NCI-H524 treated with DMSO at 0.1 percent for 48 hours (cell line): ENCODE measurements at regions not wholly inside any gene's neighbourhood (a gene's known extent, or its start where the extent isn't known, plus 50 kb on each side); places are given as distances from the start of the nearest gene placed in this dataset.

Experiments
- DNase-seq: peaks from one replicate; lab custom pipeline; 2025; lab: John Stamatoyannopoulos, UW

- no peak for DNase-seq
Observed at GRCh38 chr2:100627330-100628300, 64.8 kb downstream of the PDCL3 start.

DNA sequence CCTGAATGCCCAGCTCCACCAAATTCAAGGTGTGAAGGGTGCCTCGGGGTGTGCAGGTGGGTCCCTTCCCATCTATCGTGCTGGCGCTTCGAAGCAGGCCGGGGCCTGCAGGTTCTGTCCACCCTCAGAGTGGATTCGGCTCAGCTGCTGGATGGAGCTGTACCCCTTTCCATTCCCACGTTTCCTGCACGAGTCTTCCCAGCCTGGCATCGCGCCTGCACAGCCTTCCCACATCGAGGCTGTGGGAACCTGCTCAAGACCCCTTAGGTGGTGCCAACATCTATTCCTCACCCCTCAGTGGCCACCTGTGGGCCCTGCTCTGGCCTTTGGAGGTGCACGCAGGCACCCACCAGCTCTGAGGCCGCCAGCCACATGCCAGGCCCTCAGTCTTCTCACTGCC, 65.7 kb downstream of the PDCL3 start:
- DNase-seq = no peak

GRCh38 chr2:100629309-100629708, 66.5 kb downstream of the PDCL3 start:
- DNase-seq = no peak

- DNase-seq = no peak
Observed at GRCh38 chr2:100630473-100630977, 67.7 kb downstream of the PDCL3 start.

DNA sequence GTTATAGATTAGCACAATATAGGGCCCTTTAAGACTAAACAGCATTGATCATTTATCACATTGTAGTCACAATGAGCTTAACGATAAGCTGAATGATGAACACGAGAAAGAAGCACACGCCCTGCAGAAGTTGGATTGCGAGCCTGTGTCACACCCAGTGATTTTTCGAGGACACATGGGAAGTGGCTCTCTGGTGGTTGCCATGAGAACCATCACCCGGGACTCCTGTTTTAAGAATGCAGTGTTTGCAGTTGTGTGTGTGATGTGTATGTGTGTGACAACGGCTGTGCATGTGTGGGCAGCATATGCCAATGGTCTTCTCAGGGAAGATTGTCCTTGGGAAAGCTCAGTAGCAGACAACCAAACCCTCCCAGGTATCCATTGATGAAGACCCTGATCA, 69.2 kb downstream of the PDCL3 start:
- no peak for DNase-seq

- no peak for DNase-seq
Observed at GRCh38 chr2:100632759-100633158, 70.0 kb downstream of the PDCL3 start.

DNA sequence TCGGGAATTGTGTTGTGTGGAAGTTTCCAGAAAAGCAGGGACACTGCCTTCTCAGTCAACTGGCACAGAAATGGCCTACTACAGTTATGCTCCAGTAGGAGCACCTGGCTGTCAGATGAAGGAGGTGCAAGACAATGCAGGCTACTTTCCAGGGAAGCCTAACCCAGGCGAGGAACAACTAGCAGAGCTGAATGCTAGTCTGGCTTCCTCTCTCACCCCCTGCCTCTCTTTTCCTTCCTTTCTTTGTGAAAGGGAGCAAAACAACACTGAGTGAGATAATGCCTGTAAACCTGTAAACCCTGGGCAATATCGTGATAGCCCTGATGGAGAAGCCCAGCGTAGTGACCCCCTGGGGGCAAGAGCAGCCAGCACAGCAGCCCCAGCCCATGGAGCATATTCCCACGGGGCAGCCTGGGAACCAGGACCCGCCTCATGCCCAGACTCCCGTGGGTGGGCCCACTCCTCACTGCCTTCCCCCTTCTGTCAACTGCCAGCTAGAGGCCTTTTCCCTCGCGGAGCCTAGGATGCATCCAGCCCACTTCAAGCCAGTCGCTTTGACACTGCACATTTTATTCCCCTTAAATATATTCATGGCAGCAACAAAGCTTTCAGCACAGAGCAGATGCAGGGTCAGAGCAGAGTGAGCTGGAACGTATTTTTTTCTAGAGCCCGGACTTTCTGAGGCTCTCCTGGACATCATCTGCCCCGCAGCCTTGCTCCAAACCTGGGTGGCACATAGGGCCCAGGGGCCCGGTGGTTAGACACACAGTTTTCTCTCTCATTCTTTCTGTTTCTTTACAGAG, 77.0 kb downstream of the PDCL3 start:
- DNase-seq = no peak

GRCh38 chr2:100640431-100641124, 77.8 kb downstream of the PDCL3 start:
- no peak for DNase-seq

DNA sequence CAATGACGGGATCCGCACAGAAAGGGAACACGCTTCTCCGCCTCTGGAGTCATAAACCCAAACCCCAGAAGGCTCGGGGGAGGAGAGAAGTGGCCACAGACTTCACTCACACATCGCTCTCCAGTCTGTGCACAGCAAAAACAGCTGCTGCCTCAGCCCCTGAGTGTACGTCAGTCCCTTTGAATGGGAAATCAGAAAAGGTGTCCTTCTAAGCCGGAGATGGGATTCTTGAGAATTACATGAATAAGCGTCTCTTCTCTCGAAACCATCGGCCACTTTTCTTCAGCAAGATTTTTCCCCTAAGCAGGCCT, 78.3 kb downstream of the PDCL3 start:
- DNase-seq = no peak

GRCh38 chr2:100642425-100642824, 79.6 kb downstream of the PDCL3 start:
- no peak for DNase-seq

- no peak for DNase-seq
Observed at GRCh38 chr2:100643467-100643866, 80.7 kb downstream of the PDCL3 start.

DNA sequence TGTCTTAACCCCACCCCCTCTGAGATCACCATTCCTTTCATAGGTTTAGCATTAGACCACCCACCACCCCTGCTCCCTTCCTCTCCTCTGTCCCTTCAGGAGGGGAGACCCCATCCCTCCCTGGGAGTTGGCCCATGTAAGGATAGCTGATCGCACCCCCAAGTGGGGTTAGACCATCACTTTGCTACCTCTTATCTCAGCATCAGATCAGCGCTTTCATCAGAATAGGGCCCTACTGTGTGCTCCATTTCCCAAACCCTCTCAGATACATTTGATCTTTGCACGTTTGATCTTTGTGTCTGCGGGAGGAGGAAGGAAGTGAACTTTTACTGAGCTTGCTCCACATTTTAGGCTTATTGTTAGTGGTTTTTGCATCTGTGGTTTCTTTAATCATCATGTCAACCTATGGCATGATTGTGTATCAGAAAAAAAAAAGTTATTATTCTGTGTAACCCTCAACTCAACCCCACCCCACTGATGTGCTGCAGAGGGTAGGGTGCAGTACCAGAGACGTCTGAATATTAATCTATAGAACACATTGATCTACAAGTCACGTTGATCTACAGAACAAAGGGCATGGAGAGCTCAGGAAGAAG, 81.2 kb downstream of the PDCL3 start:
- no peak for DNase-seq

DNA sequence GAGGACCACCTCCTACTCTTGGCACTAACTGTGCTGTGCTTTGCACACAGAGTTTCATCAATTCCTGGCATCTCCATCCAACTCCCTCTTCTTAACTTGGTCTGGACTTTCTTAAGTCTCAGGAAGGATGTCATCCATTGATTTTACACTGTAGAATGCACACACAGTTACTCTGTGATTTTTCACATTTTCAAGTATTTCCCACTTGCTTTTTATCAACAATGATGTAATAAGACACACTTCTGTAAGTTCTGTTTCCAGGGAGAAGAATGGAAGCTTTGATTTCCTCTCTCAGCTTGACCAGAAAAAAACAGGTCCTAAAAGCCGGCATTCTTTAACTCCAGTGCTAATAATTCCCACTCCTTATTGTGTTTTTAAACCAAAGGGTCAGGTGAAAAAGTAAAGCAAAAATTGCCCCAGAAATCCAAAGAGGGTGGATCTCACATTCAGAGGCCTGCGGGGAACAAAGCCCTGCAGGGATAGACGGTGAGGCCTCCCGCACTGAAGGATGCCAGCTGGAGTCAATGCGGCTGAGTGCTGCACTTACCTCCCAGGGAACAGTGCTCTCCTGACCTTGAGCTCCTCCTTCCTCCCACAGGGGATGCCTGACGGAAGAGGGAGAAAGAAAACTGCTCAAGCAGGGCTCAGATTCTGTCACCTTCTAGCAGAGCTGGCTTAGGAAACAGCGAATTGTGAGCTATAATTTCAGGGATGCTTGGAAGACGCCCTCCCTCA, 83.1 kb downstream of the PDCL3 start:
- no peak for DNase-seq

GRCh38 chr2:100647709-100648108, 84.9 kb downstream of the PDCL3 start:
- DNase-seq = no peak

GRCh38 chr2:100650151-100650550, 87.4 kb downstream of the PDCL3 start:
- DNase-seq = no peak

DNA sequence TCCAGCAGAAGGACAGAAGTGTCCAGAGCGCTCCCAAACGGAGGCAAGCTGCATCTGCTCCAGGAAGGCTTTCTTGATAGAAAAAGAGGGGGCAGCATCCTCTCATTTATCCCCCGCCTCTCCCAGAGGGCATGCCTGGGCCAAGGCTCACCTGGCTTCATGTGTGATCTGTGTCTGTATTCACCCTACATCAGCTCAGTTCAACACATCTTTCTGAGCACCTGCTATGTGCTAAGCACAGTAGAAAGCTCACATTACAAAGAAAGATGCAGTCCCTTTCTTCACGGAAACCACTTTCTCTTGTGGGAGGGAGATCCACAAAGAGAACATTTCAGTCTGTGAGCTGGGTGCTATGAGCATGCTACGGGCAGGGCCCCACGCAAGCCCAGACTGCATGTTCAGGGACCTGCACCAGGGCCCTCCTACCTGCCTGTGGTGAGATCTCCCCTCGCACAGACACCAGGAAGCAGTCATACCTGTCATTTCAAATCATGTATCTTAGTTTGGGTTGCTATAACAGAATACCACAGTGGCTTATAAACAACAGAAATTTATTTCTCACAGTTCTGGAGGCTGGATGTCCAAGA, 90.7 kb downstream of the PDCL3 start:
- no peak for DNase-seq

DNA sequence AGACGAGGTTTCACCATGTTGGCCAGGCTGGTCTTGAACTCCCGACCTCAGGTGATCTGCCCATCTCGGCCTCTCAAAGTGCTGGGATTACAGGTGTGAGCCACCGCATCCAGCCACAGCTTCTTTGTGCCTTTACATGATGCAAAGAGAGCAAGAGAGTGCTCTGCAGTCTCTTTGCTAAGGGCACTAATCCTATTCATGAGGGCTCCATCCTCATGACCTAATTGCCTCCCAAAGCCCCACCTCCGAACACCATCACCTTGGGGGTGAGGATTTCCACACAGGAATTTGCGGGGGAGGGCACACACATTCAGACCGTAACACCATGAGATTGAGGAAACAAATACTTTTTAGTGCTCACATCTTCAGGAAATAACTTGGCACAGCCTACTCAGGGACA, 91.8 kb downstream of the PDCL3 start:
- DNase-seq = no peak

DNA sequence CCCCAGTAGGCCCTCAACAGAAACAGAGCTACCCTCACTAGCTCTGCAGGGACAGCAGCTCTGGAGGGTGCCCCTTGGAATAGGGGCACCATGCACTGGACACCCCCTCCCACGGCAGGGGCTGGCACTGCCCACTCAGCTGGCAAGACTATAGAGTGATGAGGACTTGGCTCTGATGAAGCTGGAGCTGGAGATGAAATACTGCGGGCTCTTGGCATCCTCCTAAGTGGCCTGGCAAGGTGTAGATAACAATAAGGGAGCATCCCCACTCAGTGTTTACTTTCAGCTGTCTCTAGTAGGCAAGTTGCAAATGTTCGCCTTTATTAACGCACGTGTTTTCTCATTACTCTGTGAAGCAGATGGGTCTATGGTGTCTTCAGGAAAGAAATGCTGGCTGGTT, 92.7 kb downstream of the PDCL3 start:
- no peak for DNase-seq

- DNase-seq = no peak
Observed at GRCh38 chr2:100655936-100656534, 93.2 kb downstream of the PDCL3 start.

DNA sequence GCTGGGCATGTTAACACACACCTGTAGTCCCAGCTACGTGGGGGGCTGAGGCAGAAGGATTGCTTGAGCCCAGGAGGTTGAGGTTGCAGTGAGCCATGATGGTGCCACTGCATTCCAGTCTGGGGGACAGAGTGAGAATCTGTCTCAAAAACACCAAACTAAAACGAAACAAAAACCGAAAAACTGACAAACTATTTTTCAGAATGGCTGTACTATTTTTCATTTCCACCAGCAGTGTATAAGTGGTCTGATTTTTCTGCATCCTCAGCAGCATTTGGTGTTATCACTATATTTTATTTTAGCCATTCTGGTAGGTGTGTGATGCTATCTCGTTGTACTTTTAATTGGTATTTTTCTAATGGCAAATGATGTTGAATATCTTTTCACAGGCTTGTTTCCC, 95.2 kb downstream of the PDCL3 start:
- no peak for DNase-seq
